ENCODE measurements at regions not wholly inside any gene's neighbourhood (a gene's known extent, or its start where the extent isn't known, plus 50 kb on each side); places are given as distances from the start of the nearest gene placed in this dataset.

GRCh38 chr14:71856199-71856919 is 75.9 kb upstream of the RGS6 start:
- TF ChIP-seq CTCF (conservative IDR thresholded peaks at IDR 0.05; ENCODE audit: low read depth in 2 of 2) (no peak), REST (IDR thresholded peaks at IDR 0.05; ENCODE audit: unreplicated experiment) (no peak), EZH2 (IDR thresholded peaks at IDR 0.05; ENCODE audit: low read depth, unreplicated experiment) (no peak), EZH2phosphoT487 (IDR thresholded peaks at IDR 0.05; ENCODE audit: unreplicated experiment) (no peak), POLR2AphosphoS5 (IDR thresholded peaks at IDR 0.05; ENCODE audit: low read depth) (no peak), CREB1 (CRISPR knock-in tag; IDR thresholded peaks at IDR 0.05; ENCODE audit: low read depth) (no peak)

Measured in GM23338 (cell line).